Pons (tissue), 1 donor: ENCODE measurements at regions not wholly inside any gene's neighbourhood (a gene's known extent, or its start where the extent isn't known, plus 50 kb on each side); places are given as distances from the start of the nearest gene placed in this dataset.

Experiments
- DNase-seq: peaks from one replicate; pipeline ENCODE4 v3.0.0-alpha.2; 2016; ENCODE audit warnings: low spot score

- no peak for DNase-seq
Observed at GRCh38 chr3:148307443-148307843, 390.3 kb upstream of the AGTR1 start.

GRCh38 chr3:148309390-148310035 lies 388.2 kb upstream of the AGTR1 start:
- DNase-seq: no peak

GRCh38 chr3:148315756-148316155 lies 381.9 kb upstream of the AGTR1 start:
- no peak for DNase-seq

GRCh38 chr3:148318240-148318639 lies 379.5 kb upstream of the AGTR1 start:
- DNase-seq: no peak

- no peak for DNase-seq
Observed at GRCh38 chr3:148319161-148319915, 378.4 kb upstream of the AGTR1 start.

- DNase-seq: no peak
Observed at GRCh38 chr3:148319960-148320359, 377.7 kb upstream of the AGTR1 start.

- DNase-seq: no peak
Observed at GRCh38 chr3:148329481-148330235, 368.0 kb upstream of the AGTR1 start.

GRCh38 chr3:148330542-148330941 lies 367.2 kb upstream of the AGTR1 start:
- DNase-seq: peak; percentile 34

- DNase-seq: no peak
Observed at GRCh38 chr3:148331081-148331846, 366.4 kb upstream of the AGTR1 start.

- no peak for DNase-seq
Observed at GRCh38 chr3:148332509-148332908, 365.2 kb upstream of the AGTR1 start.

GRCh38 chr3:148333091-148333490 lies 364.6 kb upstream of the AGTR1 start:
- no peak for DNase-seq

- DNase-seq: no peak
Observed at GRCh38 chr3:148335612-148336011, 362.1 kb upstream of the AGTR1 start.

- DNase-seq: no peak
Observed at GRCh38 chr3:148343416-148343815, 354.3 kb upstream of the AGTR1 start.

- no peak for DNase-seq
Observed at GRCh38 chr3:148344521-148344920, 353.2 kb upstream of the AGTR1 start.

- no peak for DNase-seq
Observed at GRCh38 chr3:148360051-148360450, 337.7 kb upstream of the AGTR1 start.

- peak; percentile 86 for DNase-seq
Observed at GRCh38 chr3:148366743-148367410, 330.8 kb upstream of the AGTR1 start.

GRCh38 chr3:148367756-148368155 lies 329.9 kb upstream of the AGTR1 start:
- no peak for DNase-seq

- no peak for DNase-seq
Observed at GRCh38 chr3:148369381-148369780, 328.3 kb upstream of the AGTR1 start.

GRCh38 chr3:148372206-148372875 lies 325.4 kb upstream of the AGTR1 start:
- DNase-seq: no peak

- no peak for DNase-seq
Observed at GRCh38 chr3:148373961-148374360, 323.7 kb upstream of the AGTR1 start.

- DNase-seq: peak; percentile 51
Observed at GRCh38 chr3:148379763-148380382, 317.8 kb upstream of the AGTR1 start.
